ENCODE measurements at regions not wholly inside any gene's neighbourhood (a gene's known extent, or its start where the extent isn't known, plus 50 kb on each side); places are given as distances from the start of the nearest gene placed in this dataset.

DNA sequence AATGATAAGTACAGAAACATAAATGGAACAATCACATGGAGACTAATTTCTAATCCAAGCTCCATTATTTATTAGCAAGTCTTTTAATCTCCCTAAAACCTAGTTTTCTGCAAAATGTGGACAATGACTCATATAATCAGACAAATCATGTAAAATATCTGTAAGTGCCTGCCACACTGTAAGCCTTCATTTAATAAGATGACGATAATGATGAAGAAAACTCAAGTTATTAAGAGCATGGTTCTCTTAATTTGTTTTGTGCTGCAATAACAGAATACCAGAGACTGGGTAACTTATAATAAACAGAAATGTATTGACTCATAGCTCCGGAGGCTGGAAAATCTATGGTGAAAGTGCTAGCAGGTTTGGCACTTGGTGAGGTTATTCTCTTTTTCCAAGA, 535.3 kb upstream of the LRFN5 start:
- intact Hi-C loops (cut with micrococcal nuclease), result no loop called here
- Mint-ChIP-seq H3K27ac (no peak overlapping the region), H3K4me3 (no peak overlapping the region), H3K4me1 (ENCODE audit: low read depth) (no peaks in the 10 kb centered on the region), H3K27me3 (no peaks in the 10 kb centered on the region), H3K36me3 (ENCODE audit: low read depth) (no peaks in the 10 kb centered on the region), H3K9me3 (no peaks in the 10 kb centered on the region)
- no peak for TF ChIP-seq CTCF (IDR thresholded peaks at IDR 0.05)
- DNase-seq (no peak), ATAC-seq (no peak)
- ChIA-PET POLR2A (no interaction called here), CTCF (no interaction called here)

GRCh38 chr14:41062826-41063225, 543.9 kb upstream of the LRFN5 start:
- Mint-ChIP-seq H3K27ac (no peak overlapping the region), H3K4me3 (no peak overlapping the region), H3K27me3 (no peaks in the 10 kb centered on the region), H3K36me3 (ENCODE audit: low read depth) (no peaks in the 10 kb centered on the region), H3K4me1 (ENCODE audit: low read depth) (no peaks in the 10 kb centered on the region), H3K9me3 (no peaks in the 10 kb centered on the region)
- ATAC-seq (no peak), DNase-seq (no peak)
- POLR2A ChIA-PET, result no interaction called here
- TF ChIP-seq CTCF (IDR thresholded peaks at IDR 0.05), result no peak
- intact Hi-C loops (cut with micrococcal nuclease), result no loop called here
- CTCF ChIA-PET, result no interaction called here

- H3K27ac Mint-ChIP-seq, result no peak overlapping the region
- no peaks in the 10 kb centered on the region for H3K4me1 Mint-ChIP-seq (ENCODE audit: low read depth)
- intact Hi-C loops (cut with micrococcal nuclease), result no loop called here
- H3K9me3 Mint-ChIP-seq, result no peaks in the 10 kb centered on the region
- DNase-seq (no peak), ATAC-seq (no peak)
- POLR2A ChIA-PET, result no interaction called here
- H3K27me3 Mint-ChIP-seq, result no peaks in the 10 kb centered on the region
- no peaks in the 10 kb centered on the region for H3K36me3 Mint-ChIP-seq (ENCODE audit: low read depth)
- no peak overlapping the region for H3K4me3 Mint-ChIP-seq
- no peak for TF ChIP-seq CTCF (IDR thresholded peaks at IDR 0.05)
- CTCF ChIA-PET, result no interaction called here
Observed at GRCh38 chr14:41055589-41055988, 551.1 kb upstream of the LRFN5 start.

DNA sequence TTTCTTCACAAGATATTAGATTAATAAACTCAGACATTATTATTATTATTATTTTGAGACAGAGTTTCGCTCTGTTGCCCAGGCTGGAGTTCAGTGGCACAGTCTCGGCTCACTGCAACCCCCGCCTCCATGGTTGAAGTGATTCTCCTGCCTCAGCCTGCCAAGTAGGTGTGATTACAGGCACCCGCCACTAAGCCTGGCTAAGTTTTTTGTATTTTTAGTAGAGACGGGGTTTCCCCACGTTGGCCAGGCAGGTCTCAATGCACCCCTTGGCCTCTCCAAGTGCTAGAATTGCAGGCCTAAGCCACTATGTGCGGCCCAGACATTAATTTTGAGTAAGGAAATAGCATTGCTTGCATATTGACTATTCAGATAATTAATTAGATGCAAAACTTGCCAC, 554.9 kb upstream of the LRFN5 start:
- Mint-ChIP-seq H3K4me3 (no peak overlapping the region), H3K27me3 (no peaks in the 10 kb centered on the region), H3K27ac (no peak overlapping the region), H3K4me1 (ENCODE audit: low read depth) (no peaks in the 10 kb centered on the region), H3K36me3 (ENCODE audit: low read depth) (no peaks in the 10 kb centered on the region), H3K9me3 (no peaks in the 10 kb centered on the region)
- TF ChIP-seq CTCF (IDR thresholded peaks at IDR 0.05), result no peak
- ATAC-seq (no peak), DNase-seq (no peak)
- POLR2A ChIA-PET, result no interaction called here
- intact Hi-C loops (cut with micrococcal nuclease), result no loop called here
- CTCF ChIA-PET, result no interaction called here

DNA sequence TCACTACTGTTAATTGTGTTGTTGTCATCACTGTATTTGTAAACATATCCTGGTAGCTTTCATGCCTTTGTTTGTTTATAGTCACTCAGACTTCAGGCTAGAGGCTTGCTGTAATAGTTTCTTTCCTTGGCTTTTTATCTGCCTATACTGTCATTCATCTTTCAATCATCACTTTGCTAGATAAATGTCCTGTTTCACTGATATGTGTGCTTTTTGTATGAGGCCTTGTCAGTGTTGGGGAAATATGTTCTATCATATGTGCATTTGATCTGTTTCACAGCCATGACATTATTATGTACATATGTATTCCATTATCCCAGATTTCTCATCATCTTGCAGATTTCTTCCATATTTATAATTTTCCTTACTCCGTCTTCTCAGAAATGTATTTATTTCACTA, 558.9 kb upstream of the LRFN5 start:
- intact Hi-C loops (cut with micrococcal nuclease), result no loop called here

More for the DNA sequence above, 558.9 kb upstream of the LRFN5 start:
- Mint-ChIP-seq H3K9me3 (no peaks in the 10 kb centered on the region), H3K27me3 (no peaks in the 10 kb centered on the region), H3K27ac (no peak overlapping the region), H3K4me1 (ENCODE audit: low read depth) (no peaks in the 10 kb centered on the region), H3K4me3 (no peak overlapping the region), H3K36me3 (ENCODE audit: low read depth) (no peaks in the 10 kb centered on the region)
- ATAC-seq (no peak), DNase-seq (no peak)
- ChIA-PET CTCF (no interaction called here), POLR2A (no interaction called here)
- no peak for TF ChIP-seq CTCF (IDR thresholded peaks at IDR 0.05)
